ENCODE measurements at regions not wholly inside any gene's neighbourhood (a gene's known extent, or its start where the extent isn't known, plus 50 kb on each side); places are given as distances from the start of the nearest gene placed in this dataset.
"Not testable (repeated sequence)": the region's sequence is repeated elsewhere in the genome, so short reads cannot be mapped to it uniquely, and the experiment has no call there.

GRCh38 chr5:173667702-173668101 is 51.3 kb upstream of the BOD1 start:
- DNase-seq = no peak

- DNase-seq = no peak
These were observed 51.9 kb upstream of the BOD1 start for GRCh38 chr5:173668245-173668800.

GRCh38 chr5:173668910-173669309 is 52.5 kb upstream of the BOD1 start:
- no peak for DNase-seq

GRCh38 chr5:173669483-173669882 is 53.0 kb upstream of the BOD1 start:
- no peak for DNase-seq

- no peak for DNase-seq
These were observed 53.7 kb upstream of the BOD1 start for GRCh38 chr5:173670130-173670651.

GRCh38 chr5:173670791-173671120 is 54.3 kb upstream of the BOD1 start:
- peak; percentile 11 for DNase-seq

- DNase-seq = no peak
These were observed 54.9 kb upstream of the BOD1 start for GRCh38 chr5:173671121-173671949.

GRCh38 chr5:173672166-173672565 is 55.7 kb upstream of the BOD1 start:
- no peak for DNase-seq

- peak; percentile 53 for DNase-seq
These were observed 56.4 kb upstream of the BOD1 start for GRCh38 chr5:173672891-173673290.

- DNase-seq = peak; percentile 54
These were observed 57.0 kb upstream of the BOD1 start for GRCh38 chr5:173673295-173674101.

- DNase-seq = no peak
These were observed 59.0 kb upstream of the BOD1 start for GRCh38 chr5:173675287-173675996.

- DNase-seq = no peak
These were observed 59.9 kb upstream of the BOD1 start for GRCh38 chr5:173676375-173676774.

- DNase-seq = no peak
These were observed 60.7 kb upstream of the BOD1 start for GRCh38 chr5:173677125-173677672.

- no peak for DNase-seq
These were observed 63.6 kb upstream of the BOD1 start for GRCh38 chr5:173679909-173680630.

GRCh38 chr5:173680660-173681242 is 64.3 kb upstream of the BOD1 start:
- no peak for DNase-seq

GRCh38 chr5:173682313-173682712 is 65.9 kb upstream of the BOD1 start:
- DNase-seq = no peak

GRCh38 chr5:173684535-173684934 is 68.1 kb upstream of the BOD1 start:
- not testable (repeated sequence) for DNase-seq

- DNase-seq = no peak
These were observed 70.5 kb upstream of the BOD1 start for GRCh38 chr5:173686950-173687349.

GRCh38 chr5:173688703-173689102 is 72.3 kb upstream of the BOD1 start:
- no peak for DNase-seq

- DNase-seq = peak; percentile 41
These were observed 72.8 kb upstream of the BOD1 start for GRCh38 chr5:173689171-173689736.

- DNase-seq = peak; percentile 26
These were observed 73.4 kb upstream of the BOD1 start for GRCh38 chr5:173689737-173690360.

Data from NCI-H1092 treated with DMSO at 0.1 percent for 48 hours (cell line).